CD4-positive, CD25-positive, alpha-beta regulatory T cell (primary cell): ENCODE measurements at regions not wholly inside any gene's neighbourhood (a gene's known extent, or its start where the extent isn't known, plus 50 kb on each side); places are given as distances from the start of the nearest gene placed in this dataset.

ENCODE experiments used
- ATAC-seq, 2 donors: fragments of 150-1000 bp; cut with Tn5 transposase; one replicate each; pipeline ENCODE4 v1.10.0; 2021; ENCODE audit warnings: low read depth in 2 of 2, moderate number of reproducible peaks in 2 of 2, moderate library complexity in 1 of 2
- DNase-seq, 3 donors: peaks; one replicate each; pipeline versions ENCODE4 v3.0.0 to v3.0.0-alpha.2; 2012 to 2022; ENCODE audit warnings: mixed read lengths in 1 of 3
- H3K27ac ChIP-seq: one replicate; pipeline ENCODE4 v1.7.0; 2013; ENCODE audit warnings: mild to moderate bottlenecking, low read length; ENCODE audit not compliant: insufficient read depth, poor library complexity, severe bottlenecking
- H3K27me3 ChIP-seq: one replicate; pipeline ENCODE4 v1.7.0; 2013; ENCODE audit warnings: low read length; ENCODE audit not compliant: control insufficient read depth, insufficient read depth
- H3K36me3 ChIP-seq: one replicate; pipeline ENCODE4 v1.7.0; 2013; ENCODE audit warnings: mild to moderate bottlenecking, low read length, moderate library complexity; ENCODE audit not compliant: control insufficient read depth, insufficient read depth
- H3K4me1 ChIP-seq: 2 replicates; pipeline ENCODE4 v1.7.0; 2013; ENCODE audit warnings: mild to moderate bottlenecking, low read length; ENCODE audit not compliant: insufficient read depth, control insufficient read depth, poor library complexity, severe bottlenecking
- H3K4me3 ChIP-seq: one replicate; pipeline ENCODE4 v1.7.0; 2013; ENCODE audit warnings: low read depth, mild to moderate bottlenecking, low read length, moderate library complexity
- H3K9me3 ChIP-seq, 2 experiments: 1 replicate in 1 of 2; 2 replicates in 1 of 2; pipeline ENCODE4 v1.7.0; 2013; ENCODE audit warnings: low read length in 2 of 2, mild to moderate bottlenecking in 1 of 2, moderate library complexity in 1 of 2; ENCODE audit not compliant: control insufficient read depth in 2 of 2
- H3K27ac Mint-ChIP-seq, 3 donors: one replicate each; pipeline ENCODE4 v1.8.0; 2020 to 2022; ENCODE audit warnings: mild to moderate bottlenecking in 3 of 3, mixed read lengths in 3 of 3, moderate library complexity in 2 of 3
- H3K27me3 Mint-ChIP-seq: one replicate; pipeline ENCODE4 v1.8.0; 2022; ENCODE audit warnings: mild to moderate bottlenecking, mixed read lengths
- H3K36me3 Mint-ChIP-seq: one replicate; pipeline ENCODE4 v1.8.0; 2020; ENCODE audit warnings: mixed read lengths
- H3K4me1 Mint-ChIP-seq, 4 donors: one replicate each; pipeline ENCODE4 v1.8.0; 2020 to 2022; ENCODE audit warnings: mixed read lengths in 4 of 4, mild to moderate bottlenecking in 1 of 4
- H3K4me3 Mint-ChIP-seq, 4 donors: one replicate each; pipeline ENCODE4 v1.8.0; 2020 to 2022; ENCODE audit warnings: mild to moderate bottlenecking in 4 of 4, mixed read lengths in 4 of 4, moderate library complexity in 3 of 4
- H3K9me3 Mint-ChIP-seq, 7 donors: one replicate each; pipeline ENCODE4 v1.8.0; 2020 to 2022; ENCODE audit warnings: mixed read lengths in 7 of 7, mild to moderate bottlenecking in 3 of 7, moderate library complexity in 2 of 7

GRCh38 chr21:27108701-27109100, 141.8 kb upstream of the ADAMTS5 start:
- H3K9me3 ChIP-seq, result no peaks in the 10 kb centered on the region
- ATAC-seq (no peak), DNase-seq (no peak)
- Mint-ChIP-seq H3K4me3 (no peak overlapping the region), H3K27ac (no peak overlapping the region), H3K4me1 (no peaks in the 10 kb centered on the region), H3K27me3 (no peaks in the 10 kb centered on the region), H3K36me3 (no peaks in the 10 kb centered on the region), H3K9me3 (peaks cover 0 to 7% (median 2%) of the 10 kb centered on the region in 7 donors)
- H3K4me1 ChIP-seq, result no peaks in the 10 kb centered on the region
- no peak overlapping the region for H3K4me3 ChIP-seq
- H3K27me3 ChIP-seq, result no peaks in the 10 kb centered on the region
- no peaks in the 10 kb centered on the region for H3K36me3 ChIP-seq
- no peak overlapping the region for H3K27ac ChIP-seq

DNA sequence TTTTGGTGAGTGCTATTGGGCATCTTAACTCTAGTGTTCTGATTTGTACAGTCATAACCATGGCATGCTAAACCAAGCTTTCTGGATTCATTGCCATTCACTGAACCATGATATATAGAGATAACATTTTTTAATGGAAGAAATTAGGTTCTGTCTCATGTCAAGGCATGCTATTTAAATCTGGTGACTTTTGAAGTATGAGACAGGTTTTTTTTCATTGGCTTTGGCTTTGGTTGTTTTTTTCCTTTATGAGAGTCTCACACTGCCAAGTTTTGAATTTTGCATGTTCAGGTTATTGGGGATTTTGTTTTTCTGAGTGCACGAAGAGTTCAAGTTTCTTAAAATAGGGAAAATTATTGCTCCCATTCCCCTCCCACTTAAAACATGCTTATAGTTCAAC, 141.3 kb upstream of the ADAMTS5 start:
- Histone ChIP-seq H3K27ac (no peak overlapping the region), H3K36me3 (no peaks in the 10 kb centered on the region), H3K27me3 (no peaks in the 10 kb centered on the region), H3K9me3 (no peaks in the 10 kb centered on the region), H3K4me1 (no peaks in the 10 kb centered on the region), H3K4me3 (no peak overlapping the region)
- Mint-ChIP-seq H3K27me3 (no peaks in the 10 kb centered on the region), H3K27ac (no peak overlapping the region), H3K9me3 (peaks cover 0 to 7% (median 0%) of the 10 kb centered on the region in 7 donors), H3K4me1 (no peaks in the 10 kb centered on the region), H3K4me3 (no peak overlapping the region), H3K36me3 (no peaks in the 10 kb centered on the region)
- DNase-seq (no peak), ATAC-seq (no peak)

GRCh38 chr21:27104846-27105431, 138.1 kb upstream of the ADAMTS5 start:
- ATAC-seq (no peak), DNase-seq (no peak)
- no peaks in the 10 kb centered on the region for H3K9me3 ChIP-seq
- Mint-ChIP-seq H3K27ac (no peak overlapping the region), H3K36me3 (no peaks in the 10 kb centered on the region), H3K9me3 (peaks cover 0 to 12% (median 2%) of the 10 kb centered on the region in 7 donors), H3K4me3 (no peak overlapping the region), H3K27me3 (no peaks in the 10 kb centered on the region), H3K4me1 (no peaks in the 10 kb centered on the region)
- no peaks in the 10 kb centered on the region for H3K36me3 ChIP-seq
- H3K27me3 ChIP-seq, result no peaks in the 10 kb centered on the region
- H3K27ac ChIP-seq, result no peak overlapping the region
- no peaks in the 10 kb centered on the region for H3K4me1 ChIP-seq
- no peak overlapping the region for H3K4me3 ChIP-seq

DNA sequence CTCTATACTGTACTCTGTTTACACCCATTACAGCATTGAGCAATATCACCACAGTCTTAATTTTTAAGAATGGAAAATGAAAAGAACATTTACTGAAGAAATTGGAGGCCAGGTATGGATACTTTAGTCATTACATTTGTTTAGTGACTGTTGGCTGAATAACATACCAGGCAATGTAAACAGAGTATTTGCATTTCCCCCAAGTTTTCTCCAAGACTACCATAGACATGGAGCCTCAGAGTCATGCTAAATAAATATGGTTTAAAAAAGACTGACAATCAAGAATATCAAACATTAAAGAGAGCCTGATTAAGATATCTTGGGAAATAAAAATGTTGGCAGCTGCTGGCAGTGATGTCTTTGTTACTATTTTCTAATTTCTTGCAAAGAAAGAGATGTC, 136.9 kb upstream of the ADAMTS5 start:
- Histone ChIP-seq H3K27me3 (no peaks in the 10 kb centered on the region), H3K4me3 (no peak overlapping the region), H3K27ac (no peak overlapping the region), H3K9me3 (no peaks in the 10 kb centered on the region), H3K36me3 (no peaks in the 10 kb centered on the region), H3K4me1 (no peaks in the 10 kb centered on the region)
- H3K27ac Mint-ChIP-seq, result no peak overlapping the region
- no peak for ATAC-seq
- no peaks in the 10 kb centered on the region for H3K36me3 Mint-ChIP-seq
- DNase-seq, result no peak
- no peaks in the 10 kb centered on the region for H3K4me1 Mint-ChIP-seq
- H3K9me3 Mint-ChIP-seq, result peaks cover 0 to 12% (median 5%) of the 10 kb centered on the region in 7 donors
- no peaks in the 10 kb centered on the region for H3K27me3 Mint-ChIP-seq
- no peak overlapping the region for H3K4me3 Mint-ChIP-seq

- ATAC-seq (no peak), DNase-seq (no peak)
- no peaks in the 10 kb centered on the region for H3K36me3 Mint-ChIP-seq
- H3K4me3 ChIP-seq, result no peak overlapping the region
- H3K4me1 ChIP-seq, result no peaks in the 10 kb centered on the region
- no peaks in the 10 kb centered on the region for H3K27me3 Mint-ChIP-seq
- H3K27me3 ChIP-seq, result no peaks in the 10 kb centered on the region
- no peaks in the 10 kb centered on the region for H3K9me3 ChIP-seq
- H3K36me3 ChIP-seq, result no peaks in the 10 kb centered on the region
- H3K9me3 Mint-ChIP-seq, result peaks cover 0 to 12% (median 7%) of the 10 kb centered on the region in 7 donors
- H3K27ac Mint-ChIP-seq, result no peak overlapping the region
- H3K4me1 Mint-ChIP-seq, result no peaks in the 10 kb centered on the region
- no peak overlapping the region for H3K27ac ChIP-seq
- H3K4me3 Mint-ChIP-seq, result no peak overlapping the region
Measured at GRCh38 chr21:27101523-27101922, 134.6 kb upstream of the ADAMTS5 start.

- peaks cover 1 to 14% (median 5%) of the 10 kb centered on the region in 7 donors for H3K9me3 Mint-ChIP-seq
- no peaks in the 10 kb centered on the region for H3K9me3 ChIP-seq
- no peak overlapping the region for H3K27ac ChIP-seq
- H3K27me3 Mint-ChIP-seq, result no peaks in the 10 kb centered on the region
- no peaks in the 10 kb centered on the region for H3K27me3 ChIP-seq
- H3K4me1 Mint-ChIP-seq, result no peaks in the 10 kb centered on the region
- DNase-seq (no peak), ATAC-seq (no peak)
- no peaks in the 10 kb centered on the region for H3K36me3 ChIP-seq
- H3K4me1 ChIP-seq, result no peaks in the 10 kb centered on the region
- no peak overlapping the region for H3K4me3 ChIP-seq
- H3K27ac Mint-ChIP-seq, result no peak overlapping the region
- no peaks in the 10 kb centered on the region for H3K36me3 Mint-ChIP-seq
- H3K4me3 Mint-ChIP-seq, result no peak overlapping the region
Measured at GRCh38 chr21:27094184-27094948, 127.5 kb upstream of the ADAMTS5 start.

DNA sequence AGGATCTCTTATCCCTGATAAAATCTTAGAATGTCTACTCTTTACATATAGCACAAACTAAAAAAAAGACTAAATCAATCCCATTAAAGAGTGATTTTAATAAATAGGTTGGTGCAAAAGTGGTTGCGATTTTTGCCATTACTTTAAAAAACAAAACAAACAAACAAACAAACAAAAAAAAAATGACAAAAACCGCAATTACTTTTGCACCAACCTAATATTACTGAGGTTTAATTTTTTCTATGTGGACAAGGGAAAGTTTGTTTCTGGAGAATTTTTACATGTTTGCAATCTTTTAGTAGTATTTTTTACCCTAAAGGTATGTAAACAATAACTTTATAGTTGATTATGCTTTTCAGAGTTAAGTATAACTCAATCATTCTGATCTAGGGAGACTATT, 119.7 kb upstream of the ADAMTS5 start:
- ATAC-seq (no peak), DNase-seq (no peak)
- H3K9me3 ChIP-seq, result peaks cover 0 to 3% of the 10 kb centered on the region in 2 experiments
- H3K36me3 ChIP-seq, result no peaks in the 10 kb centered on the region
- H3K27ac ChIP-seq, result no peak overlapping the region
- H3K27me3 Mint-ChIP-seq, result no peaks in the 10 kb centered on the region
- no peaks in the 10 kb centered on the region for H3K4me1 Mint-ChIP-seq
- H3K9me3 Mint-ChIP-seq, result peaks cover 0 to 10% (median 3%) of the 10 kb centered on the region in 7 donors
- no peak overlapping the region for H3K4me3 ChIP-seq
- no peaks in the 10 kb centered on the region for H3K27me3 ChIP-seq
- no peak overlapping the region for H3K27ac Mint-ChIP-seq
- no peak overlapping the region for H3K4me3 Mint-ChIP-seq
- no peaks in the 10 kb centered on the region for H3K36me3 Mint-ChIP-seq
- no peaks in the 10 kb centered on the region for H3K4me1 ChIP-seq

- no peaks in the 10 kb centered on the region for H3K4me1 Mint-ChIP-seq
- H3K4me1 ChIP-seq, result no peaks in the 10 kb centered on the region
- no peak overlapping the region for H3K4me3 Mint-ChIP-seq
- H3K36me3 Mint-ChIP-seq, result no peaks in the 10 kb centered on the region
- no peaks in the 10 kb centered on the region for H3K27me3 ChIP-seq
- no peaks in the 10 kb centered on the region for H3K36me3 ChIP-seq
- no peak for DNase-seq
- no peak overlapping the region for H3K4me3 ChIP-seq
- ATAC-seq, result no peak
- no peaks in the 10 kb centered on the region for H3K27me3 Mint-ChIP-seq
- no peak overlapping the region for H3K27ac Mint-ChIP-seq
- no peak overlapping the region for H3K27ac ChIP-seq
- H3K9me3 ChIP-seq, result peaks cover 0 to 3% of the 10 kb centered on the region in 2 experiments
- H3K9me3 Mint-ChIP-seq, result peaks cover 0 to 10% (median 3%) of the 10 kb centered on the region in 7 donors
Measured at GRCh38 chr21:27086186-27086585, 119.3 kb upstream of the ADAMTS5 start.
